GM19372 (cell line): ENCODE measurements at regions not wholly inside any gene's neighbourhood (a gene's known extent, or its start where the extent isn't known, plus 50 kb on each side); places are given as distances from the start of the nearest gene placed in this dataset.
"Not testable (repeated sequence)": the region's sequence is repeated elsewhere in the genome, so short reads cannot be mapped to it uniquely, and the experiment has no call there.

Experiments
- ATAC-seq: cut with Tn5 transposase; IDR thresholded peaks from one replicate; pipeline ENCODE4 v1.9.1; 2021; ENCODE audit warnings: mild to moderate bottlenecking, low read depth, moderate library complexity; ENCODE audit not compliant: unreplicated experiment

DNA sequence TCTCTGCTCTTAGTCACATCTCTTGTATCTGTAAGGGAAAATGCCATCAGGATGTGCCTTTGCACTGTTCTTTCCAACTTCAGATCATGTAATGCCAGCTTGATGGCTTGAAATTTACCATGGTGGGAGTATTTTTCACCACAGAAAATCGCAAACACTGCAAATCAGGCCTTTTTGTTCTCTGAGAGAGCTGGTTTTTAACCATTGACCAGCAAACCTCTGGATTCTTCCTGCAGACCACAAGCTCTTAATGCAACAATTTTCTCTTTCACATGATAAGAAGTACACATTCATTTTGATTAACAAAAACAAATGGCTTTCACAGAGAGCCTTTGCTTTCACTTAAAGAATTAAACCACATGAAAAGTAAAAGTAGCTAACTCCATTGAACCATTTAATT, 145.4 kb upstream of the NEBL start:
- no peak for ATAC-seq

DNA sequence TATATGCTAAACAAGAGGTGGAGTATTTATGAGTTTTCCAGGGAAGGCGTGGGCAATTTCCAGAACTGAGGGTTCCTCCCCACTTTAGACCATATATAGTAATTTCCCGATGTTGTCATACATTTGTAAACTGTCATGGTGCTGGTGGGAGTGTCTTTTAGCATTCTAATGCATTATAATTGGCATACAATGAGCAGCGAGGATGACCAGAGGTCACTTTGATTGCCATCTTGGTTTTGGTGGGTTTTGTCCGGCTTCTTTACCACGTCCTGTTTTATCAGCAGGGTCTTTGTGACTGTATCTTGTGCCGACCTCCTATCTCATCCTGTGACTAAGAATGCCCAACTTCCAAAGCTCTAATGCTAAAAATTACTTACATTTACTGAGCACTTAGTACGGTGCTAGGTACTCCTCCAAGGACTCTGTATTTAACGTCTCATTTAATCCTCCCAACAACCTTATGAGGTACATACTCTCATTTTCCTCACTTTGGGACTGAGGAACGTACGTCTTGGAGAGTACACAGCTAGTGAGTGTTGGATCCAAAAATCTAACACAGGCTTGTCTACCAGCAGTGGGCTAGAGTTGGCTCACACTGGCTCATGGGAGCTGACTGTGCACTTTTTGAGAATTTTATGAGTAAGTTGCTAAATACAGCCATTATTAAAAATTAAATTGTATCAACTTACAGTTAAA, 144.8 kb upstream of the NEBL start:
- no peak for ATAC-seq

DNA sequence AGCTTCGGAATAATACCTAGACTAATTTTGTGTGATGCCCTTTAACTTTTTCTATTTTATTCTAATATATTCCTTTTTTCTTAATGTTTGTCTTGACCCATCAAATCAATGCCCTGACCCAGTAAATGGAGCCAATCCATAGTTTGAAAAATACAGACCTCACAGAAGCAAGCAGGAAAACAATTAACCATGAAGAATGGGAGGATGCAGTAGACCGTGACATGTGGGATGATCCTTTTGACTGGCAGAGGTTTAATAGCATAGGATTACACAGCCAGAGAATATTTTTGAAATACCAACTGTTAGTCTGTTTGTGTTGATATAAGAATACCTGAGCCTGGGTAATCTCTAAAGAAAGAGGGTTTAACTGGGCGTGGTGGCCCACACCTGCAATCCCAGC, 142.6 kb upstream of the NEBL start:
- no peak for ATAC-seq

DNA sequence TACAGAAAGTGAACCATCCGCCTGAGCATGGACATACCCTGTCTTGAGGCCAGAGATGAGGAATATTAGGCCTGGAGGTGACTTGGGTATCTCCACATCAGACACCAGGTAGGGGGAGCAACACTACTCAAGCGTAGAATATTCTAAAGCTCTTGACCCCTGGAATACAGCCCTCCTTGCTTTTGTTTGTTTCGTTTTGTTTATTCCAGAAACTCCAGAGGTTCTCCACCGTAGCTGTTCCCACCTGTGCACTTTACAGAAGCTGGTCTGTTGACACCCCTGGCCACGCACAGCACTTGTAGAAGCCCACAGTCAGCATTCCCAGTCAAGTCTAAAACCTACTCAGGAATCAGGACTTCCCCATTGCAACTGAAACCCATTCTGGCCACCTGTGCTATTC, 139.6 kb upstream of the NEBL start:
- ATAC-seq, result no peak

DNA sequence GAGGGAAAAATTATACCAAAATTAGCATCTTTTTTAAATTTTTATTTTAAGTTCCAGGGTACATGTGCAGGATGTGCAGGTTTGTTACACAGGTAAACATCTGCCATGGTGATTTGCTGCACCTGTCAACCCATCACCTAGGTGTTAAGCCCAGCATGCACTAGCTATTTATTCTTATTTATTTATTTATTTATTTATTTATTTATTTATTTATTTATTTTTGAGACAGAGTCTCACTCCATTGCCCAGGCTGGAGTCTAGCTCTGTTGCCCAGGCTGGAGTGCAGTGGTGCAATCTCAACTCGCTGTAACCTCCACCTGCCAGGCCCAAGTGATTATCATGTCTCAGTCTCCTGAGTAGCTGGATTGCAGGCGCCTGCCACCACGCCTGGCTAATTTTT, 137.7 kb upstream of the NEBL start:
- ATAC-seq, result not testable (repeated sequence)

DNA sequence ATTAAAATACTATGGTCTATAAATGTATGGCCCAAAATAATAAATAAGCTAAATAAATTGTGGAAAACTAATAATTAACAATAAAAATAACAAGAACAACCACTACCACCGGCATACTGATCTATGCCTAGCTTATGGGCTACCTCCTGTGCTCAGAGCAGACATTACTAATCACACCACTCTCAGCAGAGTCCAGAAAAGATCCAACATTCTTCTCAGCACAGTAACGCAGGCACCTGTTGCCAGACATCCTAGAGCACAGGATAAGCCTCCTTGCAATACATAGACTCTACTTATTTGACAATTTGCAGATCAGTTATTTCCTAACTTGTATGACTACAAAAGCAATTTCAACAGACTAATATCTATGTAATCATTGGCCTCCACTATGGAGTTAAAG, 137.1 kb upstream of the NEBL start:
- ATAC-seq, result no peak

DNA sequence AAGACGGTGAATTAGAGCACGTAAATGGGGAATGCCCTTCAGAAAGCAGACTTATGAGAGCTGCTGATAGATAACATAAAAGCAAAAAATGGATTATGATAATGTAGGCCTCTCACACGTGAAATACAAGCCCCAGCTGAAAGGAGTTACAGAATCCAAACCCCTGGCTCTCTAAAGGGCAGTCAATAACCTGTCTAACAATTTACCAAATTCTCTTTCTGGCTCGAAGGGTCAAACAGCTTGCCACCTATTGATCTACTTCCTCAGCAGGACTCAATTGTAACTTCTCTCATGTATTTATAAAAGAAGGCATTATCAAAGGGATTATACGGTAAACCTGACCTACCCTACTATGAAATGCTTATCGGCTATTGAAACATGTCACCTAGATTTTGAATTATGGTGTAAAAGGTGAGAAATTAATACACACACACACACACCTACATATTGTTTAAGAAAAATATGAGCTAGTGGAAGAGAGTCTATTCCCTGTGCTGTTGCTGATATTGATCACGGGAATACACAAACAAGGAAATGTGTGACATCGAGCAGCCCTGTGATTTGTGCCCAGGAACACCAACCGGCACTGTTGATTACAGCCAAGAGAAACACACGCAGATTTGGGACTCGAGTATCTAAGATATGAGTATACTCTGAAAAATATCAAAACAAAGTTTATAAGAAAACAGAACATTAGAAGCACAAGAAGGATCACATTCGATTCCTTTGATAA, 135.6 kb upstream of the NEBL start:
- no peak for ATAC-seq

DNA sequence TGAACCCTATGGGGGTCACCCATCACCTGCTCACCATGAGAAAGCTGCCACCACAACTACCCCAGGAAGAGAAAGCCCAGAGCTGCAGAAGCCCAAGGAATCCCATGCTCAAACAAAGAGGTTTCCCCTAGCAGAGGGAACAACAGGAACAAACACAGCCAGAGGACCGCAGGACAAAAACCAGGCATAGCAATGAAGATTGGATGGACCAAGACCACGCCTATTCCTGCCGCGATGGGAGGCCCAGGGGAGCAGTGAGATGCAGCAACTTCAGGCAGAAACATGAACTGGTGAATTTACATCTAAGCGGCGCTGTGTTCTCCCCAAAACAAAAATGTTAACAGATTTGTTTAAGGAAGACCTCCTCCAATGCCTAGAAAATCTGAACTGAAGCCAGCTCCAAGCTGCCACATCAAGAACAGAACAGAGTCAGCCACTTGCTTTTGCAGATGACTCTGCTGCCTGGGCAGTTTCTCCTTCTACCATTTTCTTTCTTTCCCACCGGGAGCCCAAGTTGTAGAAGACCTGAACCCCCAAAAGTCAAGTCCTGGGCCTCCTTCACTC, 134.2 kb upstream of the NEBL start:
- no peak for ATAC-seq

DNA sequence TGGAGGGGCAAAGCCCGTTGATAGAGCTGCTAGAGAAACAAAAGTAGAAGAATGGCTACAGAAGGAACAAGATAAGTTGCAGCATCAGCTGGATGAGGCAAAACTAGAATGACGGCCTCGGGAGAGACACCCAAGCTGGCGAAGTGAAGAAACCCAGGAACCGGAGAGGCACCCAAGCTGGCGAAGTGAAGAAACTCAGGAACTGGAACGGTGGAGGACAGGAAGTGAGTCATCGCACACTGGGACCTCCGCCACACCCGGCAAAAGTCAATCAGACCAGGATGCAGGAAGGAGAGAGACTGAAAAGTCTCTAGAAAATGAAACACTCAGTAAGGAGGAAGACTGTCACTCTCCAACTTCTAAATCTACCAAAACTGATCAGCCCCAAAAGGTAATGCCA, 133.0 kb upstream of the NEBL start:
- ATAC-seq, result no peak

DNA sequence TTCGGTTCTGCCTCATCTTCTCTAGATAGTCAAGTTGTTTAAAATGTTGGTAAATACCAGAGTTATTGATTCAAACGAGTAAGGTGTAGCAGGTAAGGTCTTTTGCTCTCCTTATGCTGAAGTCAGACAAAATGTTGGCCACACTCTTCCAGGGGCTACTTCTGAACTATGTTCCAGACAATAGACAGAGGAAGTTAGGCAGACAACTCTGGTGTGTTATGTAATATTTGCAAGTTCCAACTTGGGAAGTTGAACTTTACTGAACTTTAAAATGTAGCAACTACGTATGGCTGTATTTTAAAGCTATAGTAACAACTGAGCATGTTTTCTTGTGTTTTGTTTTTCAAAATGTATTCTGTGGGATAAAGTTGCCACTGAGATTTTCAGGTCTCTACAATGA, 125.7 kb upstream of the NEBL start:
- ATAC-seq, result no peak

DNA sequence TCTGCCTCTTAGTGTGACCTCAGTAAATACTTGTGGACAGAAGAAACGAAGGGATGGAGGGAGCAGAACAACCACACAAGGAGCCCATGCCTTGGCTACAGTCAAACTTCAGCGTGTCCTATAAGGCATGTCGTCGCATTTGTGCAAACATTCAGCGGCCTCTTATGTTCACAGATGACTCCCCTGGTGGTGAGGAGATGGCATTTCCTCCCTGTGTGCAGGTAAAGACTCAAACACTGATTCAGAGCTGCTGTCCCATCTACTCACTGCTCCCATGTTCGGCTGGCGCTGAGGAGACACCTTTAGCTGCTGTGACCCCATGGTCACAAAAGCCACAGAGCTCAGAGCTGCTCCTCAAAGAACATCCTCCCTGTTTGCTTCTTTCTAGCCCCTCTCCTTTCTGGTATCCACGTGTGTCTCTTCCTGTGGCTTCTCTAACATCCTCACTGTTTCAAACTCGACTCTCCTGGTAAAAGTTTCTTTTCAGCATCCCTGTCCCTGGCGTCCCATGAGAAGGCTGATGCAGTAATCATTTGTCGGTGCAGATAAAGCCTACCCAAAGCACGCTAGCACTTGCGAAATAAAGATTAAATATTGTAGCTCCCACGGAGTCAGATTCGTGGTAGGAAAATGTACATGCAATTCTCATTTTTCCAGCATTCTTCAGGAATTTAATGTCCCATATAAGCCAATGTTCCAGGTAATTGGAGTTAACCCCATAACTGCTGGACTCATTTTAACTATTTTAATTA, 124.9 kb upstream of the NEBL start:
- ATAC-seq, result no peak

DNA sequence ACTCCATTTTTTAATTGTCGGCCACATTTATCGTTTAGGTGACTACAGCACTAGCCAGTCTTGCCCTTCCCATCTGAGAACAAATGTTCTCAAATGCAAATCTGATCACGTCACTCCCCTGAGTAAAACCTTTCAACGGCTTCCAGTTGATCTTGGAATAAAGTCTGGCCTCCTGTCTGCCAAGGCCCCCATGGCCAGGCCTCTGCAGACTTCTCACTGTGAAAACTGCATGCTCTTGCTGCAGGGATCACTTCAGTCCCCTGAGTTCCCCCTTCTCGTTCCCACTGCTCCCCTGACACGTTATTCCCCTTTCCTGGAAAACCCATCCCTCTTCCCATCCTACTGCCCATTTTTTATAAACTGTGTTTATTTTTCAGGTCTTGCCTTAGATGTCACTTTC, 124.1 kb upstream of the NEBL start:
- no peak for ATAC-seq

DNA sequence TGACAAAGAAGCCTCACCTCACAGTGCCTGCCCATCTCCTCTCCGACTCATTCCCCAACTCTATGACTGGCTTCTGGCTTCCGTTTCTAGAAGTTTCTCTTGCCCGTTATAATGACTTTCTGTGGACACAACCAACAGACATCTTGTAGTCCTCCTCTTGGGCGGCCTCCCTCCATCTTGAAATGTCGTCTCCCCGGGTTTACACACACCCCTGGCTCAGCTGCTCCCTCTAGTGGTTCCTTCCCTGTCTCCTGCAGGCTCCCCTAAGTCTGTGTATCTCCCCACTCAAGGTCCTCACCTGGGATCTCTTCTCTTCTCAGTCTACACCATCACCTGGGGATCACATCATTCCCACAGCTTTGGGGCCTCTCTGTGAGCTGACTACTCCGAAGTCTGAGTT, 123.4 kb upstream of the NEBL start:
- ATAC-seq, result peak; percentile 69

DNA sequence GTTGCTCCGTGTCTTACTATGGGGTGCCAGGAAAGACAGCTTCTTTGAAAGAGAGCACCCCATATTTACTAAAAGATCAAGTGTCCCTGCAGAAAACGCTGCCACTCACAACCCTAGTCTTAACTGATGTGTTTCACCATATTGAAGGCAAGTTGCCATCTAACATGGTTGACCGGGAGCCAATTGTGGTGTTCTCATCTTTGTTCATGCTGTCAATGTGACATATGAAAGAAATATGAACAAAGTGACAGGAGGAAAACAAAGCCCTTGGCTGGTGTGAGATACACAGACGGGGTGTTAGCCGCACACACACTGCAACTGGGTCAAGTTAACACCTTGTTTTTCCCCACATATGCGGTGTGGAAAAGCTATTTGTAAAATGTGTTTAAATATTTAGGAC, 122.3 kb upstream of the NEBL start:
- ATAC-seq, result no peak

DNA sequence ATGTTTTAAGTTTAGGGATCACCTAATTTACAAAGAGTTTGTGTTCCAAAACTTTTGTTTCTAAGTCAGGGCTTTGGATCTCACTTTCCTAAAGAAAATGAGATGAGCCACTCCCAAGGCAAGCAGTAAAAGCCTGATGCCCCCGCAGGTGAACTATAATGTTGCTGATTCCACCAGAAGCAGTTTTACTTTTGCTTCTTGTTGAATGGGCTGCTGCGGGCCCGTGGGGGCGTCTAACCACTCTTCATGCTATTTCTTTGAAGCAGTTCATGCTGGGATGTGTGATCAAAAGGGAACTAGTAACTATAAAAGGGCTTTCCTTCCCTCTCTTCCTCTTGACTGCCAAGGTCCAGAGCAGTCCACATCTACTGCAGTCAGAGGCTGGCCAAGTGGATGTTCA, 118.7 kb upstream of the NEBL start:
- ATAC-seq, result peak; percentile 68

DNA sequence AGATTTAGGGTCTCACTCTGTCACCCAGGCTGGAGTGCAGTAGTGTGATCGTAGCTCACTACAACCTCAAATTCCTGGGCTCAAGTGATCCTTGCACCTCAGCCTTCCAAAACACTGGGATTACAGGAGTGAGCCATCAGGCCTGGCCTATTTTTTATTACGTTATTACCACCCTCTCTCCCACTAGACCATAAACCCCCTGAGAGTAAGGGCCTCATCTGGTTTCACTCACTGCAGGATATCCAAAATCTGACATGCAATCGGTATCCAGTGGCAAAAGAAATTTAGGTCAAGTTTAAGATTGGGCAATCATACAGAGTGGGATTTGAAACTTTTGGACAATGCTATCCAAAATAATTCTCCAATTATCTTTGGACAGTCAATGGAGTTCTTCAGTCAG, 117.0 kb upstream of the NEBL start:
- ATAC-seq, result no peak

DNA sequence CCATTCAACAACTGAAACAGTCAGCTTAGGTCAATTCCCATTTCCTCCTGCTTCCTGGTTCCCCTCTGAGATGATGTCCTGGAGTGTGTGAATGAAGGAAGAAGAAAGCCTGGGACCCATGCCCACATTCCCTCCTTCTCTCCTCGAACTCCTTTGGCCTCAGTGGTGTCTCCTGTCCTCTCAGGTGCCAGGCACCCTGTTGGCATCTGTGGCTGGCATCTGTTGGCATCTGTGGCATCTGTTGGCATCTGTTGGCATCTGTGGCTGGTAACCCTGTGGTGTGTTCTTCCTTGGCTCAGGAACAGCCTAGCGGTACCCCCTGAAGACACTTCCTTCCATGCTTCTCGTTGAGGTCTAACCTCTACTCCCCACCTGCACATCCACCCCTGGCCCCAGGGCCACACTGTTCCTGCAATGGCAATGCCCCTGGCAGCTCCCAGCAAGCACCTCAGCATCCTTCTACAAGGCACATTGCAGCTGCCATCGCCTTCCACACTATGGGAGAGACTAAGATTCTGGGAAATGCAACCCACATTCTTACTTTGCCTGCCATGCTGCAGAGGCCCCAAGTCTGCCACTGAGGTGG, 114.4 kb upstream of the NEBL start:
- no peak for ATAC-seq

DNA sequence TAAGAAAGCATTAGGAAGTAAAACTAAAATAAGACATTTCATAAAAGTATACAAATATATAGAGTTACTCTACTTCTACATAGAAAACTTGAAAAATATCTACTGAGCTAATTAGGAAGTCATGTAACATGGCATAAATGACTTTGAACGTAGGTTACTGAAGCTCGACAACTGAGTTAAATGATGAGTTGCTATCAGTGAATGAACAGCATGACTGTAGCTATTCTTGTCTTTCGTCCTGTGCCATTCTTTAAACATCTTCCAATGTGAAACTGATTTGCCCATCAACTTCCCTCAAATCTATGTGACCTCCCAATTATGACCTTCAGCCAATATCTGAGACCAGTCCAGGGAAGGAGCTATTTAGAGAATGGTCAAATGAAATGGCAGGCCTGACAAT, 113.5 kb upstream of the NEBL start:
- ATAC-seq, result no peak

DNA sequence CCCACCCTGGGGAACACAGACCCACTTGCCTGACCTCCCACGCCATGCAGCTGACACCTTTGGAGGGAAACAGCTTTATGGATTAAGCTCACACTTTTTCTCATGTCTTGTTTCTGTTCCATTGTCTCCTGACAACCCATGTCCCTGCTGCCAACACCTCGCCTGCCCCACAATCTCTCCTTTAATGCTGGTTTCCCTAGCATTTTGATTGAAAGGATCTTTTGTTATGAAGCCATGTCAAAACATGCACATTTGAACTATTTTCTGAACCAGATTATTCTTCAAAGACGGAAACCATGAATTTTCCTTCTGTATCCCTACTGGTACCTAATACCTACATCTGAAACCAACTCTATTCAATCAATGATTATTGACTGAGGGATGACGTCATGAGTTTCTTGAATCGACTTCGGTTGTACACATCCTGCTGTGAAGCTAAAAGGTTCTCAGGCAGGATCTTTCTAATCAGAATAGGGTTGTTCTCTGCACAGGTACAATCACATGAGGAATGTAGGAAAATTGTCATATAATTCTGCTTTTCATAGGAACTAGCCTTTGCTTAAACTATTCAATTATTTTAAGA, 106.2 kb upstream of the NEBL start:
- ATAC-seq, result no peak

DNA sequence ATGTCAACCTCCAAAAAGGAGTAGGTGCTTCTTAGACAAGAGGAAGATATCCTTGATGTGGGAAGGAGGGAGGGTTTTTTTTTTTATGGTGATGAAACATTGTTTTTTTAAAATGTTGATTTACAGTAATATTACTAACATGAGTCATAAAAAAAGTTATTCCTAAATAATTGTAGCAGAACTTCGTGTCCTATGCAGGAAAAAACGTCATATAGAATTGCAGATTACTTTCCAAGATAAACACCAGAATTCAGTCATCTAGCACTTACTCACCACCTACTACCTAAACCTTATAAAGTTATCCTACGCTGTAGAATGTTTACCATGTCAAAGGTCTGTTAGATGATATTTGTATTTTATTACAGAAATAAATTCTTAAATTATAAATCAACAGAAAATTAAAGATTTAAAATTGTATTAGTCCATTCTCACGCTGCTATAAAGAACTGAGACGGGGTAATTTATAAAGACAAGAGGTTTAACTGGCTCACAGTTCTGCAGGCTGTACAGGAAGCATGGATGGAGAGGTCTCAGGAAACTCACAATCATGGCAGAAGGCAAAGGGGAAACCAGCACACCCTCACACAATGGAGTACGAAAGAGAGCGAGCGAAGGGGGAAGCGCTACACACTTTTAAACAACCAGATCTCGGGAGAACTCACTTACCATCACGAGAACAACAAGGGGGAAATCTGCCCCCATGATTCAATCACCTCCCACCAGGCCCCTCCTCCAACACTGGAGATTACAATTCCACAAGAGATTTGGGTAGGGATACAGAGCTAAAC, 105.2 kb upstream of the NEBL start:
- ATAC-seq, result no peak
